IMR-90 (cell line): ENCODE measurements at regions not wholly inside any gene's neighbourhood (a gene's known extent, or its start where the extent isn't known, plus 50 kb on each side); places are given as distances from the start of the nearest gene placed in this dataset.

ENCODE experiments used
- MXI1 ChIP-seq: IDR thresholded peaks from 2 replicates; pipeline ENCODE4 v1.6.1; 2012; ENCODE audit warnings: low read depth, mild to moderate bottlenecking, low read length, moderate library complexity, borderline replicate concordance
- POLR2A ChIP-seq: IDR thresholded peaks from 2 replicates; pipeline ENCODE4 v1.6.1; 2012; ENCODE audit warnings: mild to moderate bottlenecking, low read depth, low read length
- RCOR1 ChIP-seq: IDR thresholded peaks from 2 replicates; pipeline ENCODE4 v1.6.1; 2012; ENCODE audit warnings: mild to moderate bottlenecking, low read length, improper control_type of control experiment; ENCODE audit not compliant: insufficient replicate concordance
- SMC3 ChIP-seq: fragments of 150-350 bp; IDR thresholded peaks from 2 replicates; pipeline ENCODE4 v1.6.1; 2016; ENCODE audit warnings: low read depth, mild to moderate bottlenecking, antibody characterized with exemption, low read length, moderate library complexity
- TF ChIP-seq, protein P1 (sequence below): conservative IDR thresholded peaks from 2 replicates; pipeline ENCODE4 v1.5.1; 2012; ENCODE audit warnings: mild to moderate bottlenecking, low read depth, low read length, improper control_type of control experiment

DNA sequence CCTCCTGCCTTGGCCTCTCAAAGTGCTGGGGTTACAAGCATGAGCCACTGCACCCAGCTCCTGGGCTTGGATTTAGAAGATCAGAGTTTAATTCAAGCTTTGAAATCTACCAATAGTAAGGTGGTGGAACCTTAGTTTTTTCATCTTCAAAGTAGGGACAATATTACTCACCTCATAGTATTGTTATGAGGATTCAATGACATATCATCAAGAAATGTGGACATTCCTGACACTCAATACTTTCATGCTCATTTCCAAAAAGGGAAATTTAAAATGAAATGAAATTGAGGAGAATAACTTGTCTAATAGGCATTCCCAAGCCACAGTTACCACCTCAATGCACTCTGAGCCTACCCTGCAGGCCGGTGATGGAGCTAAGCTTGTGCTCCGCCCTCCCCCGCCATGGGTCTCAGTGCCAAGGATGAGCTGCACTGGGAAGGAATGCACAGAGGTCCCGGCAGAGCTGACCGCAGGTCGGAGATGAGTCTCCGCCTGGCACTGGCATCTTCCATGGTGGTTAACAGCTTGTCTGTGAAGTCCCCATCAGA lies 56.5 kb upstream of the BCAR3 start:
- TF ChIP-seq SMC3 (peak; percentile 29; the same call in 1 of the 2 replicates), RCOR1 (peak; percentile 61), POLR2A (no peak), MXI1 (no peak)
- TF ChIP-seq, protein P1, sequence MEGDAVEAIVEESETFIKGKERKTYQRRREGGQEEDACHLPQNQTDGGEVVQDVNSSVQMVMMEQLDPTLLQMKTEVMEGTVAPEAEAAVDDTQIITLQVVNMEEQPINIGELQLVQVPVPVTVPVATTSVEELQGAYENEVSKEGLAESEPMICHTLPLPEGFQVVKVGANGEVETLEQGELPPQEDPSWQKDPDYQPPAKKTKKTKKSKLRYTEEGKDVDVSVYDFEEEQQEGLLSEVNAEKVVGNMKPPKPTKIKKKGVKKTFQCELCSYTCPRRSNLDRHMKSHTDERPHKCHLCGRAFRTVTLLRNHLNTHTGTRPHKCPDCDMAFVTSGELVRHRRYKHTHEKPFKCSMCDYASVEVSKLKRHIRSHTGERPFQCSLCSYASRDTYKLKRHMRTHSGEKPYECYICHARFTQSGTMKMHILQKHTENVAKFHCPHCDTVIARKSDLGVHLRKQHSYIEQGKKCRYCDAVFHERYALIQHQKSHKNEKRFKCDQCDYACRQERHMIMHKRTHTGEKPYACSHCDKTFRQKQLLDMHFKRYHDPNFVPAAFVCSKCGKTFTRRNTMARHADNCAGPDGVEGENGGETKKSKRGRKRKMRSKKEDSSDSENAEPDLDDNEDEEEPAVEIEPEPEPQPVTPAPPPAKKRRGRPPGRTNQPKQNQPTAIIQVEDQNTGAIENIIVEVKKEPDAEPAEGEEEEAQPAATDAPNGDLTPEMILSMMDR: no peak
